CD14-positive monocyte (primary cell): ENCODE measurements at regions not wholly inside any gene's neighbourhood (a gene's known extent, or its start where the extent isn't known, plus 50 kb on each side); places are given as distances from the start of the nearest gene placed in this dataset.

ENCODE experiments used
- DNase-seq, 3 donors: peaks; one replicate each; pipeline ENCODE4 v3.0.0-alpha.2; 2011 to 2022
- H2AFZ ChIP-seq: 2 replicates; pipeline ENCODE4 v1.6.0; 2012; ENCODE audit warnings: mild to moderate bottlenecking, low read depth, low read length, inconsistent platforms; ENCODE audit not compliant: insufficient read depth, poor library complexity, severe bottlenecking
- H3K27ac ChIP-seq, 2 donors: 1 replicate in 1 of 2; 2 replicates in 1 of 2; pipeline ENCODE4 v1.5.1; 2012 to 2013; ENCODE audit warnings: low read length in 2 of 2, control low read depth in 1 of 2, inconsistent platforms in 1 of 2, low read depth in 1 of 2, mild to moderate bottlenecking in 1 of 2
- H3K27me3 ChIP-seq, 2 donors: one replicate each; pipeline versions ENCODE4 v1.6.0 to v1.6.1; 2011 to 2013; ENCODE audit warnings: low read length in 2 of 2; ENCODE audit not compliant: control insufficient read depth in 2 of 2, insufficient read depth in 2 of 2
- H3K36me3 ChIP-seq, 2 donors: replicated peaks in 1 of 2; 1 replicate in 1 of 2; 2 replicates in 1 of 2; pipeline versions ENCODE4 v1.5.1 to v1.6.1; 2012 to 2013; ENCODE audit warnings: low read length in 2 of 2, control low read depth in 1 of 2, inconsistent platforms in 1 of 2, mild to moderate bottlenecking in 1 of 2; ENCODE audit not compliant: insufficient read depth in 2 of 2, control insufficient read depth in 1 of 2
- H3K4me1 ChIP-seq, 2 donors: 1 replicate in 1 of 2; 2 replicates in 1 of 2; pipeline versions ENCODE4 v1.5.1 to v1.6.1; 2012 to 2013; ENCODE audit warnings: low read length in 2 of 2, control low read depth in 1 of 2, inconsistent platforms in 1 of 2, mild to moderate bottlenecking in 1 of 2, moderate library complexity in 1 of 2; ENCODE audit not compliant: insufficient read depth in 2 of 2, control insufficient read depth in 1 of 2
- H3K4me2 ChIP-seq: replicated peaks from 2 replicates; pipeline ENCODE3; 2012; ENCODE audit warnings: low read length, moderate library complexity, mild to moderate bottlenecking; ENCODE audit not compliant: poor library complexity, severe bottlenecking; ENCODE audit errors: extremely low read depth
- H3K4me3 ChIP-seq, 3 experiments: fragments of 200-600 bp in 1 of 3; sonication (generic) in 1 of 3; replicated peaks in 1 of 3; 1 replicate in 2 of 3; 2 replicates in 1 of 3; pipeline ENCODE4 v1.5.1; 2011 to 2013; ENCODE audit warnings: low read length in 3 of 3, mild to moderate bottlenecking in 3 of 3, control low read depth in 2 of 3, low read depth in 2 of 3, inconsistent platforms in 1 of 3, moderate library complexity in 1 of 3
- H3K79me2 ChIP-seq: 2 replicates; pipeline ENCODE4 v1.6.0; 2012; ENCODE audit warnings: mild to moderate bottlenecking, control low read depth, inconsistent platforms, low read length, moderate library complexity; ENCODE audit not compliant: insufficient read depth
- H3K9ac ChIP-seq: 2 replicates; pipeline ENCODE4 v1.6.0; 2017; ENCODE audit warnings: low read length, mild to moderate bottlenecking; ENCODE audit not compliant: insufficient read depth, poor library complexity, severe bottlenecking
- H3K9me3 ChIP-seq, 2 donors: replicated peaks in 1 of 2; 1 replicate in 1 of 2; 2 replicates in 1 of 2; pipeline versions ENCODE4 v1.5.1 to v1.6.1; 2012 to 2013; ENCODE audit warnings: low read length in 2 of 2, control low read depth in 1 of 2; ENCODE audit not compliant: control insufficient read depth in 1 of 2, insufficient read depth in 1 of 2
- H4K20me1 ChIP-seq: 2 replicates; pipeline ENCODE4 v1.6.0; 2012; ENCODE audit warnings: mild to moderate bottlenecking, low read length, control low read depth, moderate library complexity; ENCODE audit not compliant: insufficient read depth
- H3K27ac Mint-ChIP-seq, 7 donors: one replicate each; pipeline ENCODE4 v1.8.0; 2020; ENCODE audit warnings: mild to moderate bottlenecking in 7 of 7, mixed read lengths in 7 of 7, moderate library complexity in 6 of 7, inconsistent platforms in 2 of 7
- H3K27me3 Mint-ChIP-seq, 3 donors: one replicate each; pipeline ENCODE4 v1.8.0; 2021 to 2022; ENCODE audit warnings: low read depth in 3 of 3, mild to moderate bottlenecking in 3 of 3, mixed read lengths in 3 of 3, moderate library complexity in 3 of 3, inconsistent platforms in 1 of 3
- H3K36me3 Mint-ChIP-seq, 2 donors: one replicate each; pipeline ENCODE4 v1.8.0; 2020; ENCODE audit warnings: mixed read lengths in 2 of 2, inconsistent platforms in 1 of 2, mild to moderate bottlenecking in 1 of 2
- H3K4me1 Mint-ChIP-seq: one replicate; pipeline ENCODE4 v1.8.0; 2020; ENCODE audit warnings: mild to moderate bottlenecking, mixed read lengths
- H3K4me3 Mint-ChIP-seq, 2 donors: one replicate each; pipeline ENCODE4 v1.8.0; 2020; ENCODE audit warnings: mild to moderate bottlenecking in 2 of 2, mixed read lengths in 2 of 2, moderate library complexity in 1 of 2
- H3K9me3 Mint-ChIP-seq, 7 donors: one replicate each; pipeline ENCODE4 v1.8.0; 2020 to 2022; ENCODE audit warnings: mixed read lengths in 7 of 7, mild to moderate bottlenecking in 6 of 7, moderate library complexity in 6 of 7, inconsistent platforms in 2 of 7
- WGBS: methylation state at CpG from one replicate; pipeline ENCODE4 v1.1.5; 2013; ENCODE audit warnings: missing lambda C conversion rate; ENCODE audit not compliant: insufficient coverage; 5-methylcytosine and 5-hydroxymethylcytosine counted together
- intact Hi-C, 2 donors: fragments of 100-400 bp; cut with micrococcal nuclease; formaldehyde crosslinking; loops; one replicate each; pipeline versions ENCODE4 v1.15.0 to v1.15.1; 2023
- TF ChIP-seq, protein P1 (sequence below): fragments of 200-600 bp; IDR thresholded peaks from one replicate; pipeline ENCODE4 v1.8.0; 2022; ENCODE audit warnings: antibody characterized with exemption, mild to moderate bottlenecking

DNA sequence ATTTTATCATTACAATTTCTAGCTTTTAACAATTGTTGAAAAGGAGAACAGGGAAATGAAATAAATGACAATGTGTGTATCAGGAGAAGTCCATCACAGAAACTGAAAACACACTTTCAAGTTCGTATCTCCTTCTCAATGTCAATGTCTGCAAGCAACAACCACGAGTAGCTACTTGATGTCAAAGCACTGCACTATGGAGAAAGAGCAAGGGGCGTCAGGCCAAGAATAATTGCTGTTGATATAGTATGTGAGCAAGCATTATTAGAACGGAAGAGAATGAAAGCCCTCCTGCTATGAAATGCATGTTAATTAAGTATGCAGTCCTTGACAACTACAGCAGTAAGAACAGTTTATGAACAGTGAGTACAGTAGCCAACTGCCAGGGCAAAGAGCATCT lies 1250.1 kb downstream of the ZPLD1 start:
- Mint-ChIP-seq H3K27ac (no peak overlapping the region), H3K36me3 (no peaks in the 10 kb centered on the region), H3K4me3 (no peak overlapping the region), H3K9me3 (peaks cover 0 to 4% (median 0%) of the 10 kb centered on the region in 7 donors), H3K27me3 (no peaks in the 10 kb centered on the region), H3K4me1 (no peaks in the 10 kb centered on the region)
- no peaks in the 10 kb centered on the region for H3K27me3 ChIP-seq
- no peak overlapping the region for H2AFZ ChIP-seq
- H4K20me1 ChIP-seq: no peaks in the 10 kb centered on the region
- 60% methylated on average over 1 of the region's 4 CpGs for WGBS
- intact Hi-C loops: no loop called here
- H3K4me3 ChIP-seq: no peak overlapping the region
- no peaks in the 10 kb centered on the region for H3K4me1 ChIP-seq
- H3K9ac ChIP-seq: no peak overlapping the region
- TF ChIP-seq, protein P1, sequence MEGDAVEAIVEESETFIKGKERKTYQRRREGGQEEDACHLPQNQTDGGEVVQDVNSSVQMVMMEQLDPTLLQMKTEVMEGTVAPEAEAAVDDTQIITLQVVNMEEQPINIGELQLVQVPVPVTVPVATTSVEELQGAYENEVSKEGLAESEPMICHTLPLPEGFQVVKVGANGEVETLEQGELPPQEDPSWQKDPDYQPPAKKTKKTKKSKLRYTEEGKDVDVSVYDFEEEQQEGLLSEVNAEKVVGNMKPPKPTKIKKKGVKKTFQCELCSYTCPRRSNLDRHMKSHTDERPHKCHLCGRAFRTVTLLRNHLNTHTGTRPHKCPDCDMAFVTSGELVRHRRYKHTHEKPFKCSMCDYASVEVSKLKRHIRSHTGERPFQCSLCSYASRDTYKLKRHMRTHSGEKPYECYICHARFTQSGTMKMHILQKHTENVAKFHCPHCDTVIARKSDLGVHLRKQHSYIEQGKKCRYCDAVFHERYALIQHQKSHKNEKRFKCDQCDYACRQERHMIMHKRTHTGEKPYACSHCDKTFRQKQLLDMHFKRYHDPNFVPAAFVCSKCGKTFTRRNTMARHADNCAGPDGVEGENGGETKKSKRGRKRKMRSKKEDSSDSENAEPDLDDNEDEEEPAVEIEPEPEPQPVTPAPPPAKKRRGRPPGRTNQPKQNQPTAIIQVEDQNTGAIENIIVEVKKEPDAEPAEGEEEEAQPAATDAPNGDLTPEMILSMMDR: no peak
- no peaks in the 10 kb centered on the region for H3K79me2 ChIP-seq
- H3K4me2 ChIP-seq: no peak overlapping the region
- no peak for DNase-seq
- H3K9me3 ChIP-seq: peaks cover under 1 to 4% of the 10 kb centered on the region in 2 donors
- no peak overlapping the region for H3K27ac ChIP-seq
- H3K36me3 ChIP-seq: no peaks in the 10 kb centered on the region

DNA sequence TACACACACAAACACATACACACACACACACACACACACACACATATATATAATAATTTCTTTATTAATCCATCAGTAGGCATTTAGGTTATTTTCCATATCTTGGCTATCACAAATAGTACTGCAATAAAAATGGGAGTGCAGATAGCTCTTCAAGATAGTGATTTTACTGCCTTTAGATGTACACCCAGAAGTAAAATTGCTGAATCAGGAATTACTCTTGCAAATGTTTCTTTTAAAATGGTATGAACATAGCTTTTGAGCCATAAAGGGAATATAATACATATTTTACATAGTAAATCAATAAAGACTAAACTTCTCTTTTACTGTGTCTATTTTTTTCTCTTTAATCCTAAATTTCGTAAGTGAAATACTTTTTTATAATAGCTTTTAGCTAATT lies 1251.1 kb downstream of the ZPLD1 start:
- Mint-ChIP-seq H3K36me3 (no peaks in the 10 kb centered on the region), H3K9me3 (peaks cover 0 to 5% (median 0%) of the 10 kb centered on the region in 7 donors), H3K27me3 (no peaks in the 10 kb centered on the region), H3K27ac (no peak overlapping the region), H3K4me3 (no peak overlapping the region), H3K4me1 (no peaks in the 10 kb centered on the region)
- no peaks in the 10 kb centered on the region for H3K4me1 ChIP-seq
- peaks cover 7 to 10% of the 10 kb centered on the region in 2 donors for H3K9me3 ChIP-seq
- H3K36me3 ChIP-seq: no peaks in the 10 kb centered on the region
- no CpG with 5 or more reads among the region's 1 CpG for WGBS
- H3K4me3 ChIP-seq: no peak overlapping the region
- no peaks in the 10 kb centered on the region for H4K20me1 ChIP-seq
- no peaks in the 10 kb centered on the region for H3K79me2 ChIP-seq
- no peak for DNase-seq
- H2AFZ ChIP-seq: no peak overlapping the region
- no peak overlapping the region for H3K9ac ChIP-seq
- H3K27me3 ChIP-seq: no peaks in the 10 kb centered on the region
- intact Hi-C loops: no loop called here
- H3K27ac ChIP-seq: no peak overlapping the region
- H3K4me2 ChIP-seq: no peak overlapping the region
- TF ChIP-seq, protein P1: no peak
